HepG2 (cell line): ENCODE measurements at regions not wholly inside any gene's neighbourhood (a gene's known extent, or its start where the extent isn't known, plus 50 kb on each side); places are given as distances from the start of the nearest gene placed in this dataset.

Experiments used
- CTCF ChIP-seq: sonication (generic); formaldehyde crosslinking; IDR thresholded peaks from 2 replicates; pipeline ENCODE4 v1.5.0; 2020; ENCODE audit warnings: mild to moderate bottlenecking, missing genetic modification reagents, moderate library complexity
- POLR2A ChIP-seq, 2 experiments: IDR thresholded peaks; 2 replicates each; pipeline ENCODE4 v1.6.1; 2011; ENCODE audit warnings: low read depth in 2 of 2, low read length in 2 of 2, mild to moderate bottlenecking in 1 of 2, moderate library complexity in 1 of 2; ENCODE audit not compliant: insufficient read depth in 1 of 2
- SAFB2 ChIP-seq: sonication (generic); formaldehyde crosslinking; IDR thresholded peaks from 2 replicates; pipeline ENCODE4 v1.5.1; 2020; ENCODE audit warnings: missing genetic modification reagents, low read depth, mild to moderate bottlenecking, borderline replicate concordance
- ZBTB7A ChIP-seq: sonication (generic); formaldehyde crosslinking; IDR thresholded peaks from 2 replicates; pipeline ENCODE4 v1.8.0; 2022; ENCODE audit warnings: mild to moderate bottlenecking, missing genetic modification reagents
- ZFP41 ChIP-seq: sonication (generic); formaldehyde crosslinking; IDR thresholded peaks from 2 replicates; pipeline ENCODE4 v1.4.0; 2020; ENCODE audit warnings: mild to moderate bottlenecking, missing genetic modification reagents, borderline replicate concordance

GRCh38 chr1:147452809-147453208 lies 88.5 kb upstream of the BCL9 start:
- no peak for TF ChIP-seq CTCF (CRISPR knock-in tag)
- no peak for TF ChIP-seq POLR2A (IDR thresholded peaks at IDR 0.05; ENCODE audit: insufficient read depth in 1 of 2, low read depth in 2 of 2, low read length in 2 of 2)
- no peak for TF ChIP-seq ZFP41 (CRISPR knock-in tag)
- TF ChIP-seq SAFB2 (CRISPR knock-in tag): no peak
- no peak for TF ChIP-seq ZBTB7A (CRISPR knock-in tag)
